ENCODE measurements at regions not wholly inside any gene's neighbourhood (a gene's known extent, or its start where the extent isn't known, plus 50 kb on each side); places are given as distances from the start of the nearest gene placed in this dataset.

DNA sequence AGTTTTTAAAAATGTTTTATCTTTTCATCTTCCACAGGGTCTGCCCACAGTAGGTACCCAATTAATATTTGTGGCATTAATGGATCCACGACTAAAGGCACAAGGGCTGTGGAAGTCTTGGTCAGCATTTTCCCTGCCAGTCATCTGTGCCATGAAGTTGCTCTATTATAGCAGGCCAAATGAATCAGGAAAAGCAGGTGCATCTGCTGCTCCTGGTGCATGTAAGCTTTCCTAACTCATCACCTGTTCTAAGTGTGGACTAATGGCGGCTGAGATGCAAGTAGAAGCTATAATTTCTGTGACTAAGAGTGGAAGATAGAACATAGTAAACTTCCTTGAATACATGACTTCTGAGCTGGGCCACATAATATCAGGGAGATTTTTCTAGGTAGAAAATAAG is 182.5 kb upstream of the TENM4 start:
- TF ChIP-seq, protein P1, sequence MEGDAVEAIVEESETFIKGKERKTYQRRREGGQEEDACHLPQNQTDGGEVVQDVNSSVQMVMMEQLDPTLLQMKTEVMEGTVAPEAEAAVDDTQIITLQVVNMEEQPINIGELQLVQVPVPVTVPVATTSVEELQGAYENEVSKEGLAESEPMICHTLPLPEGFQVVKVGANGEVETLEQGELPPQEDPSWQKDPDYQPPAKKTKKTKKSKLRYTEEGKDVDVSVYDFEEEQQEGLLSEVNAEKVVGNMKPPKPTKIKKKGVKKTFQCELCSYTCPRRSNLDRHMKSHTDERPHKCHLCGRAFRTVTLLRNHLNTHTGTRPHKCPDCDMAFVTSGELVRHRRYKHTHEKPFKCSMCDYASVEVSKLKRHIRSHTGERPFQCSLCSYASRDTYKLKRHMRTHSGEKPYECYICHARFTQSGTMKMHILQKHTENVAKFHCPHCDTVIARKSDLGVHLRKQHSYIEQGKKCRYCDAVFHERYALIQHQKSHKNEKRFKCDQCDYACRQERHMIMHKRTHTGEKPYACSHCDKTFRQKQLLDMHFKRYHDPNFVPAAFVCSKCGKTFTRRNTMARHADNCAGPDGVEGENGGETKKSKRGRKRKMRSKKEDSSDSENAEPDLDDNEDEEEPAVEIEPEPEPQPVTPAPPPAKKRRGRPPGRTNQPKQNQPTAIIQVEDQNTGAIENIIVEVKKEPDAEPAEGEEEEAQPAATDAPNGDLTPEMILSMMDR (IDR thresholded peaks at IDR 0.05) = no peak
- no peak for TF ChIP-seq POLR2A (IDR thresholded peaks at IDR 0.05)

Data from heart left ventricle (tissue), 13 donors.